ENCODE measurements at regions not wholly inside any gene's neighbourhood (a gene's known extent, or its start where the extent isn't known, plus 50 kb on each side); places are given as distances from the start of the nearest gene placed in this dataset.

DNA sequence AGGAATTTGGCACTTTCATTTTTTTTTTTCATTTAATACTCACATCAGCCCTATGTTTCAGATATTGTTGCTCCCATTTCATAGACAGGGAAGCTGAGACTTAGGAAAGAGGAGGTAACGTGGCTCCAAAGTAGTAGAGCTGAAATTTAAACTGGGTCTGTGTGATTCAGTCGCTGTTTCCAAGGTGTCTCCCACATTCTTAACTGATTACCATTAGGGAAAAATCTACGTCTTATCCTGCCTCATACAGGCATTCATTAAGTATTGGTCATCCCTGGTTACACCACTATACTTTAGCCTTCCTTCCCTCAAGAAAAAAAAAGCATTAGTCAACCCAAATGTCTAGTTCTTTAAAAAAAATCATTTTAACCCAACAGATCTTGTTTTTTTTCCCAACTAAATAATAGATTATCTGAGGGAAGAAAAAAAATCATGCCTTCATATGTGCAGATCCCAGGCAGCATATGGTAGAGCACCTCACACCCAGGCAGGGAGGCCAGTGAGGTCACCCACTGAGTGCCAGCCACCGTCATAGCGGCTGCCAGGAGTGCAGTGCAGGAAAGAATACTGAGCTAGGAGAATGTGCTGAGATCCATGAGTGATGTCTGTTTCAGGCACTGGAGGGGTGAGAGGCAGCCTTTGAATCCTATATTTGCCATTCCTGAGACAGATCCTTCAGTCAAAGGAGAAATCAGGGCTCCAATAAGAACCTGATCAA lies 59.0 kb upstream of the SORCS3 start:
- H4K8ac ChIP-seq (ENCODE audit: extremely low read depth, insufficient read depth, low read length), result no peak overlapping the region
- no peak overlapping the region for H2BK12ac ChIP-seq (ENCODE audit: low read depth, low read length)
- no peak overlapping the region for H3K23ac ChIP-seq (ENCODE audit: insufficient read length)
- no peaks in the 10 kb centered on the region for H4K20me1 ChIP-seq (replicated peaks in 1 of 2; ENCODE audit: control insufficient read depth in 1 of 2, insufficient read depth in 2 of 2, low read length in 2 of 2)
- H3K4me3 ChIP-seq (ENCODE audit: extremely low read depth in 1 of 4, insufficient read depth in 2 of 4, low read depth in 3 of 4, low read length in 4 of 4), result no peak overlapping the region
- TF ChIP-seq NRF1 (IDR thresholded peaks at IDR 0.05; ENCODE audit: low read depth, low read length), result no peak
- TF ChIP-seq ASH2L (IDR thresholded peaks at IDR 0.05; ENCODE audit: low read length), result no peak
- no peak for TF ChIP-seq TBP (IDR thresholded peaks at IDR 0.05; ENCODE audit: low read depth, low read length)
- TF ChIP-seq SP4 (IDR thresholded peaks at IDR 0.05; ENCODE audit: low read length), result no peak
- no peak for TF ChIP-seq EZH2 (IDR thresholded peaks at IDR 0.05; ENCODE audit: low read depth, low read length, severe bottlenecking)
- no peak for TF ChIP-seq POLR2AphosphoS5 (IDR thresholded peaks at IDR 0.05; ENCODE audit: low read depth, low read length)
- TF ChIP-seq, protein P1, sequence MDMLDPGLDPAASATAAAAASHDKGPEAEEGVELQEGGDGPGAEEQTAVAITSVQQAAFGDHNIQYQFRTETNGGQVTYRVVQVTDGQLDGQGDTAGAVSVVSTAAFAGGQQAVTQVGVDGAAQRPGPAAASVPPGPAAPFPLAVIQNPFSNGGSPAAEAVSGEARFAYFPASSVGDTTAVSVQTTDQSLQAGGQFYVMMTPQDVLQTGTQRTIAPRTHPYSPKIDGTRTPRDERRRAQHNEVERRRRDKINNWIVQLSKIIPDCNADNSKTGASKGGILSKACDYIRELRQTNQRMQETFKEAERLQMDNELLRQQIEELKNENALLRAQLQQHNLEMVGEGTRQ (IDR thresholded peaks at IDR 0.05; ENCODE audit: low read length), result no peak
- no peak for TF ChIP-seq ZNF274 (IDR thresholded peaks at IDR 0.05; ENCODE audit: borderline replicate concordance, extremely low read depth, low read length)
- no peak for TF ChIP-seq RXRA (IDR thresholded peaks at IDR 0.05; ENCODE audit: insufficient read depth, low read depth, low read length)
- FAIRE-seq, result no peak
- no peak overlapping the region for H3K9ac ChIP-seq (replicated peaks in 1 of 4; ENCODE audit: extremely low read depth in 1 of 4, low read depth in 3 of 4, low read length in 3 of 4)
- no peaks in the 10 kb centered on the region for H3K36me3 ChIP-seq (ENCODE audit: control insufficient read depth in 2 of 4, insufficient read depth in 4 of 4, low read length in 3 of 4)
- ChIA-PET CTCF (ENCODE audit: partially characterized antibody) (interaction anchor here (0.6 to 8.6 kb wide), 18 partner anchors 11 to 1219 kb away, joined by 3 to 101 read pairs (median 4); no protein-coding TSS in a partner anchor), POLR2A (ENCODE audit: partially characterized antibody) (interaction anchor here (1.7 kb wide), 1 partner anchor 40 kb away, joined by 3 read pairs; no protein-coding TSS in a partner anchor)
- H3K23me2 ChIP-seq (ENCODE audit: low read depth, low read length), result no peaks in the 10 kb centered on the region; the same call in 1 of the 2 replicates
- WGBS, 2 experiments (ENCODE audit: extremely low coverage in 1 of 2, insufficient coverage in 1 of 2, insufficient read length in 1 of 2, insufficient replicate concordance in 2 of 2, low coverage in 1 of 2, low lambda C conversion rate in 2 of 2, missing lambda C conversion rate in 1 of 2), result 96% methylated on average over 5 of the region's 5 CpGs; no CpG with 5 or more reads in 1 of the 2 experiments
- H4K91ac ChIP-seq (replicated peaks; ENCODE audit: insufficient read length, low read length), result no peak overlapping the region
- no peak overlapping the region for H2BK15ac ChIP-seq (ENCODE audit: low read length)
- no peak overlapping the region for H2BK120ac ChIP-seq (replicated peaks; ENCODE audit: low read depth, low read length)
- no peak overlapping the region for H2BK5ac ChIP-seq (ENCODE audit: low read depth, low read length)
- no peak overlapping the region for H3K27ac ChIP-seq (ENCODE audit: low read depth, low read length)
- H3K4me1 ChIP-seq (replicated peaks in 1 of 4; ENCODE audit: control insufficient read depth in 3 of 4, insufficient read depth in 4 of 4, low read length in 3 of 4), result no peaks in the 10 kb centered on the region
- no peak overlapping the region for H2BK20ac ChIP-seq (ENCODE audit: low read length)
- no peaks in the 10 kb centered on the region for H3K9me3 ChIP-seq (ENCODE audit: insufficient read depth in 2 of 2, low read depth in 1 of 2, low read length in 1 of 2)
- H3K4ac ChIP-seq (replicated peaks; ENCODE audit: insufficient read length, low read depth, low read length), result no peak overlapping the region
- H3K79me2 ChIP-seq (ENCODE audit: control insufficient read depth in 1 of 2, insufficient read depth in 2 of 2, low read length in 2 of 2), result no peaks in the 10 kb centered on the region
- no peak overlapping the region for H3K4me2 ChIP-seq (ENCODE audit: insufficient read depth in 1 of 2, low read depth in 2 of 2, low read length in 2 of 2)
- no peak for DNase-seq (ENCODE audit: low read depth in 1 of 2, low spot score in 2 of 2)
- H2AFZ ChIP-seq (ENCODE audit: low read length), result no peak overlapping the region
- H2AK5ac ChIP-seq (ENCODE audit: low read depth, low read length), result no peak overlapping the region
- H3K79me1 ChIP-seq (ENCODE audit: low read depth, low read length), result no peaks in the 10 kb centered on the region
- H3K14ac ChIP-seq (ENCODE audit: insufficient read length), result no peak overlapping the region
- H3K56ac ChIP-seq (replicated peaks; ENCODE audit: insufficient read length, low read depth, low read length), result no peak overlapping the region
- H4K5ac ChIP-seq (ENCODE audit: insufficient read length, low read depth, low read length), result no peak overlapping the region
- no peaks in the 10 kb centered on the region; a peak in 1 of 7 replicates for H3K27me3 ChIP-seq (replicated peaks in 1 of 4; ENCODE audit: control insufficient read depth in 3 of 4, extremely low read depth in 1 of 4, insufficient read depth in 3 of 4, low read length in 3 of 4)
- H3K18ac ChIP-seq (ENCODE audit: extremely low read depth, low read length), result no peak overlapping the region
